IMR-90 (cell line): ENCODE measurements at regions not wholly inside any gene's neighbourhood (a gene's known extent, or its start where the extent isn't known, plus 50 kb on each side); places are given as distances from the start of the nearest gene placed in this dataset.

Experiments
- ATAC-seq: fragments of 200-7000 bp; cut with Tn5 transposase; 2 replicates; pipeline ENCODE4 v1.9.1; 2020; ENCODE audit warnings: low read depth, mild to moderate bottlenecking, moderate library complexity
- BruUV-seq: library from RNA; stranded (reverse); fragments of 400-500 nt; replicated peaks from 2 replicates; lab custom pipeline; 2021; lab: Mats Ljungman, UMichigan
- CTCF ChIA-PET: fragments of 300-600 bp; formaldehyde crosslinking; extraction: SDS; loops from one replicate; lab custom pipeline; 2021; ENCODE audit warnings: antibody characterized with exemption; lab: Yijun Ruan, JAX
- POLR2A ChIA-PET: fragments of 300-600 bp; sonication (Branson Sonifier 250); formaldehyde crosslinking; loops from one replicate; lab custom pipeline; 2022; ENCODE audit warnings: antibody characterized with exemption; ENCODE audit not compliant: unreplicated experiment; lab: Charles Lee
- DNase-seq: peaks from one replicate; pipeline ENCODE4 v3.0.0; 2013
- H2AFZ ChIP-seq: replicated peaks from 2 replicates; pipeline ENCODE3; 2013; ENCODE audit warnings: low read length, mild to moderate bottlenecking; ENCODE audit not compliant: poor library complexity
- H2AK5ac ChIP-seq: 2 replicates; pipeline ENCODE4 v1.6.1; 2013; ENCODE audit warnings: low read depth, low read length, inconsistent platforms
- H2AK9ac ChIP-seq: replicated peaks from 2 replicates; pipeline ENCODE3; 2013; ENCODE audit warnings: mild to moderate bottlenecking, low read depth, low read length, moderate library complexity; ENCODE audit not compliant: poor library complexity
- H2BK120ac ChIP-seq: 2 replicates; pipeline ENCODE4 v1.6.1; 2013; ENCODE audit warnings: low read depth, low read length, inconsistent platforms
- H2BK15ac ChIP-seq: 3 replicates; pipeline ENCODE4 v1.6.1; 2013; ENCODE audit warnings: low read depth, low read length, inconsistent platforms
- H2BK20ac ChIP-seq: 2 replicates; pipeline ENCODE4 v1.6.1; 2013; ENCODE audit warnings: low read depth, mild to moderate bottlenecking, inconsistent platforms, low read length, moderate library complexity
- H2BK5ac ChIP-seq: 2 replicates; pipeline ENCODE4 v1.6.1; 2013; ENCODE audit warnings: mild to moderate bottlenecking, low read depth, low read length, inconsistent platforms; ENCODE audit not compliant: poor library complexity, severe bottlenecking
- H3K14ac ChIP-seq: replicated peaks from 2 replicates; pipeline ENCODE4 v1.6.1; 2013; ENCODE audit warnings: low read depth, low read length, inconsistent platforms
- H3K18ac ChIP-seq: 2 replicates; pipeline ENCODE4 v1.6.1; 2013; ENCODE audit warnings: low read depth, low read length, control low read depth
- H3K23ac ChIP-seq: 2 replicates; pipeline ENCODE4 v1.6.1; 2013; ENCODE audit warnings: low read depth, low read length, inconsistent platforms
- H3K27ac ChIP-seq: 2 replicates; pipeline ENCODE4 v1.5.1; 2013; ENCODE audit warnings: mild to moderate bottlenecking, control low read depth, low read length; ENCODE audit not compliant: insufficient read depth
- H3K27me3 ChIP-seq: 2 replicates; pipeline ENCODE4 v1.6.1; 2013; ENCODE audit warnings: low read length; ENCODE audit not compliant: control insufficient read depth, insufficient read depth
- H3K36me3 ChIP-seq: 2 replicates; pipeline ENCODE4 v1.6.1; 2013; ENCODE audit warnings: low read length, mixed read lengths; ENCODE audit not compliant: control insufficient read depth, insufficient read depth
- H3K4ac ChIP-seq: 2 replicates; pipeline ENCODE4 v1.6.1; 2013; ENCODE audit warnings: low read depth, low read length, inconsistent platforms
- H3K4me1 ChIP-seq: 2 replicates; pipeline ENCODE4 v1.6.1; 2013; ENCODE audit warnings: low read length, mixed read lengths; ENCODE audit not compliant: control insufficient read depth, insufficient read depth
- H3K4me2 ChIP-seq: 2 replicates; pipeline ENCODE4 v1.6.1; 2013; ENCODE audit warnings: low read depth, mild to moderate bottlenecking, control low read depth, low read length, moderate library complexity
- H3K4me3 ChIP-seq: 2 replicates; pipeline ENCODE4 v1.5.1; 2013; ENCODE audit warnings: low read depth, mild to moderate bottlenecking, control low read depth, low read length, moderate library complexity; ENCODE audit not compliant: insufficient read depth
- H3K56ac ChIP-seq: 2 replicates; pipeline ENCODE4 v1.6.1; 2013; ENCODE audit warnings: low read length, inconsistent platforms; ENCODE audit not compliant: insufficient read depth; ENCODE audit errors: extremely low read depth
- H3K79me1 ChIP-seq, 2 experiments: 2 replicates each; pipeline ENCODE4 v1.6.1; 2013; ENCODE audit warnings: low read length in 2 of 2, inconsistent platforms in 1 of 2, low read depth in 1 of 2
- H3K9ac ChIP-seq: 2 replicates; pipeline ENCODE4 v1.6.1; 2013; ENCODE audit warnings: low read depth, low read length, control low read depth
- H3K9me1 ChIP-seq: 2 replicates; pipeline ENCODE4 v1.6.1; 2013; ENCODE audit warnings: low read length, inconsistent platforms; ENCODE audit not compliant: insufficient read depth
- H3K9me3 ChIP-seq: 2 replicates; pipeline ENCODE4 v1.6.1; 2013; ENCODE audit warnings: low read length; ENCODE audit not compliant: control insufficient read depth, insufficient read depth
- H4K20me1 ChIP-seq: 2 replicates; pipeline ENCODE4 v1.6.1; 2013; ENCODE audit warnings: low read length, inconsistent platforms; ENCODE audit not compliant: insufficient read depth
- H4K5ac ChIP-seq: 2 replicates; pipeline ENCODE4 v1.6.1; 2013; ENCODE audit warnings: mild to moderate bottlenecking, low read depth, low read length, control low read depth
- H4K8ac ChIP-seq, 2 experiments: 2 replicates each; pipeline ENCODE4 v1.6.1; 2013; ENCODE audit warnings: low read depth in 2 of 2, low read length in 2 of 2, control low read depth in 1 of 2, inconsistent platforms in 1 of 2
- H4K91ac ChIP-seq: 2 replicates; pipeline ENCODE4 v1.6.1; 2013; ENCODE audit warnings: low read depth, low read length, inconsistent platforms; ENCODE audit not compliant: insufficient read depth
- BHLHE40 ChIP-seq: fragments of 150-350 bp; IDR thresholded peaks from 2 replicates; pipeline ENCODE4 v1.6.1; 2016; ENCODE audit warnings: mild to moderate bottlenecking, low read depth, low read length
- CHD1 ChIP-seq: IDR thresholded peaks from 2 replicates; pipeline ENCODE4 v1.6.1; 2012; ENCODE audit warnings: low read depth, low read length, improper control_type of control experiment
- CTCF ChIP-seq: conservative IDR thresholded peaks from 2 replicates; pipeline ENCODE4 v1.5.1; 2012; ENCODE audit warnings: mild to moderate bottlenecking, low read depth, low read length, improper control_type of control experiment
- ELK1 ChIP-seq: fragments of 150-350 bp; IDR thresholded peaks from 2 replicates; pipeline ENCODE4 v1.6.1; 2016; ENCODE audit warnings: low read depth, mild to moderate bottlenecking, low read length, moderate library complexity, borderline replicate concordance
- FOS ChIP-seq: fragments of 150-350 bp; IDR thresholded peaks from 2 replicates; pipeline ENCODE4 v1.6.1; 2016; ENCODE audit warnings: low read depth, low read length
- MAFK ChIP-seq: IDR thresholded peaks from 2 replicates; pipeline ENCODE4 v1.6.1; 2012; ENCODE audit warnings: low read depth, low read length, improper control_type of control experiment
- MXI1 ChIP-seq: IDR thresholded peaks from 2 replicates; pipeline ENCODE4 v1.6.1; 2012; ENCODE audit warnings: low read depth, mild to moderate bottlenecking, low read length, moderate library complexity, borderline replicate concordance
- NFE2L2 ChIP-seq: fragments of 150-350 bp; IDR thresholded peaks from 2 replicates; pipeline ENCODE4 v1.6.1; 2016; ENCODE audit warnings: low read depth, mild to moderate bottlenecking, low read length
- POLR2A ChIP-seq: IDR thresholded peaks from 2 replicates; pipeline ENCODE4 v1.6.1; 2012; ENCODE audit warnings: mild to moderate bottlenecking, low read depth, low read length
- RAD21 ChIP-seq: IDR thresholded peaks from 2 replicates; pipeline ENCODE4 v1.6.1; 2012; ENCODE audit warnings: low read length, improper control_type of control experiment
- RCOR1 ChIP-seq: IDR thresholded peaks from 2 replicates; pipeline ENCODE4 v1.6.1; 2012; ENCODE audit warnings: mild to moderate bottlenecking, low read length, improper control_type of control experiment; ENCODE audit not compliant: insufficient replicate concordance
- SMC3 ChIP-seq: fragments of 150-350 bp; IDR thresholded peaks from 2 replicates; pipeline ENCODE4 v1.6.1; 2016; ENCODE audit warnings: low read depth, mild to moderate bottlenecking, antibody characterized with exemption, low read length, moderate library complexity
- USF2 ChIP-seq: fragments of 150-350 bp; IDR thresholded peaks from 2 replicates; pipeline ENCODE4 v1.6.1; 2017; ENCODE audit warnings: mild to moderate bottlenecking, antibody characterized with exemption, low read length, low read depth
- whole genome bisulfite sequencing, 2 experiments: methylation state at CpG; one replicate each; pipeline versions ENCODE4 v1.1.5 to v1.1.7; 2013; ENCODE audit warnings: missing lambda C conversion rate in 2 of 2; ENCODE audit not compliant: insufficient read length in 1 of 2; ENCODE audit errors: extremely low coverage in 2 of 2; 5-methylcytosine and 5-hydroxymethylcytosine counted together
- dilution Hi-C: fragments of 300-500 bp; cut with HindIII; formaldehyde crosslinking; loops from one replicate; pipeline ENCODE4 v1.14.3; 2018; ENCODE audit warnings: low sequenced_read_pairs; ENCODE audit not compliant: unreplicated experiment
- in situ Hi-C: fragments of 300-500 bp; cut with MboI; formaldehyde crosslinking; loops from 3 replicates; pipeline ENCODE4 v1.14.3; 2019; ENCODE audit warnings: low sequenced_read_pairs, inconsistent platforms, mixed read lengths
- intact Hi-C: fragments of 100-400 bp; cut with micrococcal nuclease; formaldehyde crosslinking; loops from 2 replicates; pipeline ENCODE4 v1.10.0; 2022

- Histone ChIP-seq H3K56ac (no peak overlapping the region), H3K18ac (no peak overlapping the region), H3K4me2 (no peak overlapping the region), H2BK20ac (no peak overlapping the region), H4K20me1 (no peaks in the 10 kb centered on the region), H3K27ac (no peak overlapping the region), H2BK15ac (no peak overlapping the region), H2BK120ac (no peak overlapping the region), H3K79me1 (no peaks in the 10 kb centered on the region), H4K91ac (no peak overlapping the region), H3K4ac (no peak overlapping the region), H3K36me3 (no peaks in the 10 kb centered on the region), H3K9ac (no peak overlapping the region), H3K4me1 (no peaks in the 10 kb centered on the region), H4K5ac (no peak overlapping the region), H3K14ac (no peak overlapping the region), H4K8ac (no peak overlapping the region), H3K27me3 (no peaks in the 10 kb centered on the region), H2AK5ac (no peak overlapping the region), H2BK5ac (no peak overlapping the region), H3K23ac (no peak overlapping the region), H3K4me3 (no peak overlapping the region), H2AFZ (no peak overlapping the region), H2AK9ac (no peak overlapping the region), H3K9me3 (no peaks in the 10 kb centered on the region), H3K9me1 (no peaks in the 10 kb centered on the region)
- CTCF ChIA-PET = interaction anchor here (0.6 kb wide), 1 partner anchor 34 kb away, joined by 5 read pairs; no protein-coding TSS in a partner anchor
- dilution Hi-C loops = no loop called here
- WGBS, 2 experiments = no CpG with 5 or more reads among the region's 2 CpGs
- in situ Hi-C loops = no loop called here
- DNase-seq (no peak), ATAC-seq (no peak)
- POLR2A ChIA-PET = no interaction called here
- no TSS peak for BruUV-seq
- TF ChIP-seq CHD1 = no peak
- TF ChIP-seq RAD21 = no peak
- no peak for TF ChIP-seq ELK1
- TF ChIP-seq BHLHE40 = no peak
- TF ChIP-seq MAFK = no peak
- TF ChIP-seq CTCF = no peak
- TF ChIP-seq POLR2A = no peak
- no peak for TF ChIP-seq RCOR1
- TF ChIP-seq MXI1 = no peak
- TF ChIP-seq FOS = no peak
- no peak for TF ChIP-seq NFE2L2
- no peak for TF ChIP-seq SMC3
- TF ChIP-seq USF2 = no peak
- intact Hi-C loops = no loop called here
Measured at GRCh38 chr13:55418095-55418494, 1722.6 kb upstream of the PRR20A start.
